Tibial artery (tissue), 4 donors: ENCODE measurements at regions not wholly inside any gene's neighbourhood (a gene's known extent, or its start where the extent isn't known, plus 50 kb on each side); places are given as distances from the start of the nearest gene placed in this dataset.
"Not testable (repeated sequence)": the region's sequence is repeated elsewhere in the genome, so short reads cannot be mapped to it uniquely, and the experiment has no call there.

Experiments
- DNase-seq, 2 donors: peaks; one replicate each; pipeline ENCODE4 v3.0.0-alpha.2; 2019
- H3K27ac ChIP-seq, 2 donors: fragments of 200-600 bp; sonication (generic) in 1 of 2; 1 replicate in 1 of 2; 2 replicates in 1 of 2; pipeline ENCODE4 v1.5.1; 2018 to 2019; ENCODE audit warnings: mild to moderate bottlenecking in 1 of 2
- H3K27me3 ChIP-seq, 2 donors: fragments of 200-600 bp; sonication (generic) in 1 of 2; one replicate each; pipeline versions ENCODE4 v1.5.1 to v1.6.0; 2016 to 2019
- H3K36me3 ChIP-seq, 3 donors: fragments of 200-600 bp; sonication (generic) in 2 of 3; one replicate each; pipeline ENCODE4 v1.5.1; 2016 to 2019; ENCODE audit warnings: mild to moderate bottlenecking in 2 of 3
- H3K4me1 ChIP-seq, 4 donors: fragments of 200-600 bp; sonication (generic) in 2 of 4; 1 replicate in 3 of 4; 2 replicates in 1 of 4; pipeline ENCODE4 v1.5.1; 2016 to 2019
- H3K4me3 ChIP-seq, 2 donors: fragments of 200-600 bp; sonication (generic) in 1 of 2; 1 replicate in 1 of 2; 2 replicates in 1 of 2; pipeline ENCODE4 v1.5.1; 2018 to 2019; ENCODE audit warnings: mild to moderate bottlenecking in 2 of 2
- H3K9me3 ChIP-seq, 3 donors: fragments of 200-600 bp; sonication (generic) in 1 of 3; one replicate each; pipeline ENCODE4 v1.5.1; 2016 to 2019
- intact Hi-C: fragments of 100-400 bp; cut with DNase I; formaldehyde crosslinking; loops from one replicate; pipeline ENCODE4 v1.15.0; 2023; ENCODE audit warnings: low total_unique reads
- TF ChIP-seq, protein P1 (sequence below), 2 experiments: fragments of 200-600 bp in 1 of 2; fragments of 450-650 bp in 1 of 2; IDR thresholded peaks; one replicate each; pipeline ENCODE4 v1.5.1; 2017 to 2019; ENCODE audit warnings: antibody characterized with exemption in 2 of 2, mild to moderate bottlenecking in 1 of 2, moderate library complexity in 1 of 2

DNA sequence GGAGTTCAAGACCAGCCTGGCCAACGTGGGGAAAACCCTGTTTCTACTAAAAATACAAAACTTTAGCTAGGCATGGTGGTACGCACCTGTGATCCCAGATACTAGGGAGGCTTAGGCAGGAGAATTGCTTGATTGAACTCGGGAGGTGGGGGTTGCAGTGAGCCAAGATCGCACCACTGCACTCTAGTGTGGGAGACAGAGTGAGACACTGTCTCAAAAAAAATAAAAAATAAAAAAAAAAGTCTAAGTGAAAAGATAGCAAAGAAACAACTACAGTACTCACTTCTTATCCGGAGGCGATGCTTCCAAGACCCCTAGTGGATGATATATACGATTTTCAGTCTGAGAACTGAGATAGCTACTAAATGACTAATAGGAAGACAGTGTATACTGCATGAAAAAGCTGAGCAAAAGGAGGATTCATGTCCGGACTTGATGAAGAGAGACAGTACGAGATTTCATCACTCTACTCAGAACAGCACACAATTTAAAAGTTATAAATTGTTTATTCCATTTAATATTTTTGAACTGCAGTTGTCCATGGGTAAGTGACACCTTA is 138.7 kb upstream of the GOLGA6L6 start:
- H3K4me3 ChIP-seq, H3K9me3 ChIP-seq, H3K36me3 ChIP-seq, H3K4me1 ChIP-seq, intact Hi-C loops, H3K27me3 ChIP-seq, DNase-seq, H3K27ac ChIP-seq: not testable (repeated sequence)

DNA sequence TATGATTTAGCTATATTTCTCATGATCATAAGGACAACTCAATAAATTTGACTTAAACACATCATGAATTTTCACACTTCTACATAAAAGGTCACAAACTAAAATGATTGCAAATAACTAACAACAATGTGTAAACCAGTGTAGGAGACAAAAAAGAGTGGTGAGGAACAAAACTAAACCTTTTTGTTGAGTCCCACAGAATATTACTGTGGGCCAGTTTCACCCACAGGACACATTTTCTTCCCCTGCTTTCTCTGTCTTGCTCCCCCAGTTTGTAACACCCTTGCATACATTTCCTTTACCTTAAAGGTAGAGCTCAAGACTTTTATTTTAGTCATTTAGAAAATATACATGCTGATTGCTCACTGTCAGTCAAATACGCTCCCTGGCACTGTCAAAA is 130.9 kb upstream of the GOLGA6L6 start:
- Histone ChIP-seq H3K4me3 (no peak overlapping the region), H3K27me3 (no peaks in the 10 kb centered on the region), H3K9me3 (no peaks in the 10 kb centered on the region), H3K4me1 (no peaks in the 10 kb centered on the region), H3K36me3 (no peaks in the 10 kb centered on the region), H3K27ac (no peak overlapping the region)
- no peak for DNase-seq
- intact Hi-C loops = no loop called here
- TF ChIP-seq, protein P1, sequence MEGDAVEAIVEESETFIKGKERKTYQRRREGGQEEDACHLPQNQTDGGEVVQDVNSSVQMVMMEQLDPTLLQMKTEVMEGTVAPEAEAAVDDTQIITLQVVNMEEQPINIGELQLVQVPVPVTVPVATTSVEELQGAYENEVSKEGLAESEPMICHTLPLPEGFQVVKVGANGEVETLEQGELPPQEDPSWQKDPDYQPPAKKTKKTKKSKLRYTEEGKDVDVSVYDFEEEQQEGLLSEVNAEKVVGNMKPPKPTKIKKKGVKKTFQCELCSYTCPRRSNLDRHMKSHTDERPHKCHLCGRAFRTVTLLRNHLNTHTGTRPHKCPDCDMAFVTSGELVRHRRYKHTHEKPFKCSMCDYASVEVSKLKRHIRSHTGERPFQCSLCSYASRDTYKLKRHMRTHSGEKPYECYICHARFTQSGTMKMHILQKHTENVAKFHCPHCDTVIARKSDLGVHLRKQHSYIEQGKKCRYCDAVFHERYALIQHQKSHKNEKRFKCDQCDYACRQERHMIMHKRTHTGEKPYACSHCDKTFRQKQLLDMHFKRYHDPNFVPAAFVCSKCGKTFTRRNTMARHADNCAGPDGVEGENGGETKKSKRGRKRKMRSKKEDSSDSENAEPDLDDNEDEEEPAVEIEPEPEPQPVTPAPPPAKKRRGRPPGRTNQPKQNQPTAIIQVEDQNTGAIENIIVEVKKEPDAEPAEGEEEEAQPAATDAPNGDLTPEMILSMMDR (IDR thresholded peaks at IDR 0.05) = no peak

DNA sequence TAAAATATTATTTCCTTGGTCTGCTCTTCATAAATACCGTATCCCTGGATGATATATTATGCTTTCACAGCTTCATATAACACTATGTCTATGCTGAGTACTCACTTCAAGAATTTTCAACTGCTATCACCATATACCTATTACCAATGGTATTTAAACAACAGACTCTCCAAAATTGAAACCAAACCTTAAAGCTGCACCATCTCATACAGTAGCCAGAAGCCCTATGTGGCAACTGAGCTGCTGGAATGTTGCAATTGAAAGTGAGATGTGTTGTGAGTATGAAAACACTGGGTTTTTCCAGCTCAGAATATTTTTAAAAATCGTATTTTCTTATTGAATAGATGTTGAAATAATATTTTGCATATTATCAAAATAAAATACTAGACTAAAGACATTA is 130.1 kb upstream of the GOLGA6L6 start:
- no peak overlapping the region for H3K4me3 ChIP-seq
- TF ChIP-seq, protein P1 (IDR thresholded peaks at IDR 0.05) = no peak
- H3K27me3 ChIP-seq = no peaks in the 10 kb centered on the region

DNA sequence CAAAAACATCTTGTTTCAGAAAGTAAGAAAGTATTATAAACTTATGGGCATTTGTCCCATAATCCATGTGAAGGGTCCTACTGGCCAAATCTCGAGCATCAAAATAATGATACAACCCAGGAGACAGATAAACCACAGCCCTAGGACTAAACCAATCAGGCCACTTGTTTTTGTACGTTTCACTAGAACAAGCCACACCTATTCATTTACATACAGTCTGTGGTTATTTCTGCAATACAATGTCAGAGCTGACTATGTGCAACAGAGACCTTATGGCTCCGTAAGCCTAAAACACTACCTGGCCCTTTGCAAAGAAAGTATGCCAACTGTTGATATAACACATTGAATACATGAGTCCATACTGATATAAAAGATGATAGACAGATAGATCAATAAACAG is 124.8 kb upstream of the GOLGA6L6 start:
- H3K27me3 ChIP-seq, intact Hi-C loops, H3K9me3 ChIP-seq, DNase-seq, H3K27ac ChIP-seq, H3K4me1 ChIP-seq, H3K4me3 ChIP-seq, H3K36me3 ChIP-seq: not testable (repeated sequence)

More for the DNA sequence above, 130.1 kb upstream of the GOLGA6L6 start:
- no peaks in the 10 kb centered on the region for H3K9me3 ChIP-seq
- intact Hi-C loops = no loop called here
- no peaks in the 10 kb centered on the region for H3K4me1 ChIP-seq
- no peak overlapping the region for H3K27ac ChIP-seq
- H3K36me3 ChIP-seq = no peaks in the 10 kb centered on the region
- no peak for DNase-seq

DNA sequence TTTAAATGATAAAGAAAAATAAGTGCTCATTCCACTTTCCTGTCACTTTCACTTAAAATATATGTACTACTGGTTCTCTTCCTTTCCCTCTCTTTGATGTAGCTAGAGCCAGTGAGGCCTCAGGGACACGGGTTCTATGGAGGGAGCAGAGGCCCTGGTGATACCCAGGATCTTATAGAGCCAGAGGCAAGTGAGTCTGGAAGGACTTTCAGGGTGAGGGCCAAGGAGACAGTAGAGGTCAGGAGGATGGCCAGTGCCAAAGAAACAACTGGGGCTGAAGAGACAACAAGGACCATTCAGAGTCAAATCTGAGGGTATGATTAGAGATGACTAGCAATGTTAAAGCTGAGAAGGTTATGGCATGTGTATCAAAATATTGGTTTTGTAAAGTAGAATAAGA is 124.1 kb upstream of the GOLGA6L6 start:
- Histone ChIP-seq H3K27ac (no peak overlapping the region), H3K36me3 (no peaks in the 10 kb centered on the region), H3K27me3 (no peaks in the 10 kb centered on the region), H3K9me3 (no peaks in the 10 kb centered on the region), H3K4me1 (no peaks in the 10 kb centered on the region), H3K4me3 (no peak overlapping the region)
- intact Hi-C loops = no loop called here
- TF ChIP-seq, protein P1 (IDR thresholded peaks at IDR 0.05) = no peak
- no peak for DNase-seq

DNA sequence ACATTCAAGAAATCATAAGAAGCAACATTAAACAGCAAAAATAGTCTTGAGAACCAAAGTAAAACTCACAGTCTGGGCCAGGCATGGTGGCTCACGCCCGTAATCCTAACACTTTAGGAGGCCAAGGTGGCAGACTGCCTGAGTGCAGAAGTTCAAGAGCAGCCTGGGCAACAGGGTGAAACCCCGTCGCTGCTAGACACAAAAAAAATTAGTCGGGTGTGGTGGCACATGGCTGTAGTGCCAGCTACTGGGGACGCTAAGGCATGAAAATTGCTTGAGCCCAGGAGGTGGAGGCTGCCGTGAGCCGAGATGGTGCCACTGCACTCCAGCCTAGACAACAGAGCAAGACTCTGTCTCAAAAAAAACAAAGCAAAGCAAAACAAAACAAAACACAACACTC is 117.7 kb upstream of the GOLGA6L6 start:
- intact Hi-C loops = no loop called here
- TF ChIP-seq, protein P1 (IDR thresholded peaks at IDR 0.05) = no peak
- no peak for DNase-seq
- no peak overlapping the region for H3K27ac ChIP-seq
- H3K4me3 ChIP-seq = no peak overlapping the region
- H3K36me3 ChIP-seq = no peaks in the 10 kb centered on the region
- no peaks in the 10 kb centered on the region for H3K27me3 ChIP-seq
- no peaks in the 10 kb centered on the region for H3K9me3 ChIP-seq
- H3K4me1 ChIP-seq = peaks cover 0 to 7% (median 0%) of the 10 kb centered on the region in 4 donors

DNA sequence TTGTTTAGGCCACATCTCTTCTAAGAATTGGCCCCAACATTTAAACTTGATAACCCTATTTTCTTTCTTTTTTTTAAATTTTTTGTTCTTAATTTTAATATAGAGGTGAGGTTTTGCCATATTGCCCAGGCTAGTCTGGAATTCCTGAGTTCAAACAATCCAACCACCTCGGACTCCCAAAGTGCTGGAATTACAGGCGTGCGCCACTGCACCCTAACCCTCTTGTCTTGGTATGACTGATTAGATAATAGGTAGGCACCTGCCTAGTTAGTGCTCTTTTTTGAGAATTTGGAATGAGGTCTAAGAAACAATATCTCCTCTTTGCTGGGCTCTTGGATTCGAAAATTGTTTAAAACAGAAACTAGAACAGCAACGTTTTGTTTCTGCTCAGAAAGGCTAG is 116.4 kb upstream of the GOLGA6L6 start:
- H3K4me1 ChIP-seq = peaks cover 0 to 7% (median 0%) of the 10 kb centered on the region in 4 donors
- intact Hi-C loops = no loop called here
- no peaks in the 10 kb centered on the region for H3K27me3 ChIP-seq
- no peak overlapping the region for H3K4me3 ChIP-seq
- DNase-seq = no peak
- H3K27ac ChIP-seq = no peak overlapping the region
- H3K9me3 ChIP-seq = no peaks in the 10 kb centered on the region
- TF ChIP-seq, protein P1 (IDR thresholded peaks at IDR 0.05) = no peak
- H3K36me3 ChIP-seq = no peaks in the 10 kb centered on the region
